ENCODE measurements at regions not wholly inside any gene's neighbourhood (a gene's known extent, or its start where the extent isn't known, plus 50 kb on each side); places are given as distances from the start of the nearest gene placed in this dataset.

DNA sequence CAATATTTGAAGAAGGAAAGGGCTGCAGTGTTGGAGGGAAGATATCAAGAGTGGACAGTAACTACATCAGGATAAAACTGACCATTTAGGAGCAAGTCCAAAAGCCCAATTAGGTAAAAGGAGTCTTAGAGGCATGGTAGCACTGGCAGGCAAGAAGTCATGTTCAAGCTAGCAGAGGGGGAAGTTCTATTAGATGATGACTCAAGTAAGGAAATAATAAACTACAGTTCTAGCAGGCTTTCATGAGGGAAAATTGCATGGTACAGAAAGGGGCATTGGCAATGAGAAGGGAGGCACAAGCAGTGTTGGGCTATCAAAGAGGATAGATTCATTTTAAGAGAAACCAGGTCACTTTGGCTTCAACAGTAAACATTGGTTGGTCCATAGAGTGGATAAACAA, 156.1 kb upstream of the PTPRK start:
- Histone ChIP-seq H3K14ac (ENCODE audit: low read length) (no peak overlapping the region), H3K18ac (ENCODE audit: low read length) (no peak overlapping the region)

GRCh38 chr6:128672023-128672422, 151.6 kb upstream of the PTPRK start:
- Histone ChIP-seq H4K91ac (ENCODE audit: low read depth, low read length) (no peak overlapping the region), H3K79me2 (ENCODE audit: control insufficient read depth, insufficient read depth, low read length, poor library complexity) (no peaks in the 10 kb centered on the region), H3K14ac (ENCODE audit: low read length) (no peak overlapping the region), H2AFZ (ENCODE audit: insufficient read depth, low read length, poor library complexity) (no peak overlapping the region), H2BK120ac (ENCODE audit: insufficient read depth, low read length, poor library complexity) (no peak overlapping the region), H3K9ac (ENCODE audit: low read length) (no peak overlapping the region), H3K79me1 (ENCODE audit: low read length) (no peaks in the 10 kb centered on the region), H3K4me1 (ENCODE audit: control insufficient read depth in 1 of 2, insufficient read depth in 2 of 2, low read length in 2 of 2) (no peaks in the 10 kb centered on the region), H3K27ac (ENCODE audit: low read depth, low read length) (no peak overlapping the region), H3K27me3 (ENCODE audit: insufficient read depth, low read length) (no peaks in the 10 kb centered on the region), H2BK5ac (ENCODE audit: low read depth, low read length, poor library complexity) (no peak overlapping the region), H3K23ac (ENCODE audit: low read length) (no peak overlapping the region), H4K12ac (ENCODE audit: low read depth, low read length) (no peak overlapping the region), H3K9me3 (ENCODE audit: insufficient read depth, low read depth, low read length) (no peaks in the 10 kb centered on the region), H2BK12ac (ENCODE audit: low read length) (no peak overlapping the region), H4K8ac (ENCODE audit: low read depth, low read length) (no peak overlapping the region), H3K36me3 (ENCODE audit: control insufficient read depth in 1 of 2, insufficient read depth in 2 of 2, low read length in 2 of 2) (no peaks in the 10 kb centered on the region), H3K4me3 (ENCODE audit: low read depth, low read length) (no peak overlapping the region), H2AK5ac (ENCODE audit: low read length) (no peak overlapping the region), H3K18ac (ENCODE audit: low read length) (no peak overlapping the region), H3K4me2 (ENCODE audit: low read length) (no peak overlapping the region), H3K4ac (ENCODE audit: low read depth, low read length) (no peak overlapping the region)
- no peak for DNase-seq
- WGBS (ENCODE audit: extremely low coverage, insufficient coverage, insufficient read length) = no CpG with 5 or more reads among the region's 3 CpGs

More for the DNA sequence above, 156.1 kb upstream of the PTPRK start:
- Histone ChIP-seq H3K79me1 (ENCODE audit: low read length) (no peaks in the 10 kb centered on the region), H2AFZ (ENCODE audit: insufficient read depth, low read length, poor library complexity) (no peak overlapping the region), H3K4ac (ENCODE audit: low read depth, low read length) (no peak overlapping the region), H3K23ac (ENCODE audit: low read length) (no peak overlapping the region), H2BK12ac (ENCODE audit: low read length) (no peak overlapping the region), H3K4me1 (ENCODE audit: control insufficient read depth in 1 of 2, insufficient read depth in 2 of 2, low read length in 2 of 2) (no peaks in the 10 kb centered on the region), H3K36me3 (ENCODE audit: control insufficient read depth in 1 of 2, insufficient read depth in 2 of 2, low read length in 2 of 2) (no peaks in the 10 kb centered on the region), H2AK5ac (ENCODE audit: low read length) (no peak overlapping the region), H4K12ac (ENCODE audit: low read depth, low read length) (no peak overlapping the region), H3K27ac (ENCODE audit: low read depth, low read length) (no peak overlapping the region), H4K8ac (ENCODE audit: low read depth, low read length) (no peak overlapping the region), H4K91ac (ENCODE audit: low read depth, low read length) (no peak overlapping the region), H3K4me3 (ENCODE audit: low read depth, low read length) (no peak overlapping the region), H3K79me2 (ENCODE audit: control insufficient read depth, insufficient read depth, low read length, poor library complexity) (no peaks in the 10 kb centered on the region), H2BK5ac (ENCODE audit: low read depth, low read length, poor library complexity) (no peak overlapping the region), H2BK120ac (ENCODE audit: insufficient read depth, low read length, poor library complexity) (no peak overlapping the region), H3K4me2 (ENCODE audit: low read length) (no peak overlapping the region), H3K27me3 (ENCODE audit: insufficient read depth, low read length) (no peaks in the 10 kb centered on the region), H3K9ac (ENCODE audit: low read length) (no peak overlapping the region), H3K9me3 (ENCODE audit: insufficient read depth, low read depth, low read length) (no peaks in the 10 kb centered on the region)
- no peak for DNase-seq

DNA sequence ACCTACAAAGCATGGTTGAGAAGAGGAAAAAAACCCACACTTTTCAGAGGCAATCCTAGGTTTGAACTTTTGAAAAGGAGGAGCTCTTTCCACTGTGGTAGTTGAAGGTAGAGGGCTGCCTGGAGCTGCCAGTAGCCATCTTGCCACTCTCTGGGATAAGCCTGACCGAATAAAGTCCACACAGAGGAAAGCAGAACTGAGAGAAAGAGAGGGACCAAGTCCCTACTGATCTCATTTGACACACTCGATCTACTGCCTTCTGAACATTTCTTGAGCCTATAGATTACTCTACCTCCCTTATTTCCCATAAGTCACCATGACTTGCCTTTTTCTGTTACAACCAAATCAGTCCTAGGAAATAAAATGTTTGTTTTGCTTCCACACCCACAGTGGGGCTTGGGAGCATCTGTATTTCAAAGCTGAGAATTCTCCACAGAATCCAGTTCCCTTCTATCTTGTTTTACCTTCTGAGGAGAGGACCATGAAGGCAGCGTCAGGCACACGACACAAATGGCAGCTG, 147.0 kb upstream of the PTPRK start:
- H4K8ac ChIP-seq (ENCODE audit: low read depth, low read length) = no peak overlapping the region
- no peaks in the 10 kb centered on the region for H3K79me2 ChIP-seq (ENCODE audit: control insufficient read depth, insufficient read depth, low read length, poor library complexity)
- no peak overlapping the region for H2BK5ac ChIP-seq (ENCODE audit: low read depth, low read length, poor library complexity)
- H3K18ac ChIP-seq (ENCODE audit: low read length) = no peak overlapping the region
- no peak overlapping the region for H3K9ac ChIP-seq (ENCODE audit: low read length)
- no peak overlapping the region for H4K12ac ChIP-seq (ENCODE audit: low read depth, low read length)
- no peaks in the 10 kb centered on the region for H3K4me1 ChIP-seq (ENCODE audit: control insufficient read depth in 1 of 2, insufficient read depth in 2 of 2, low read length in 2 of 2)
- H3K4me3 ChIP-seq (ENCODE audit: low read depth, low read length) = no peak overlapping the region
- no peak overlapping the region for H3K4me2 ChIP-seq (ENCODE audit: low read length)
- no peak overlapping the region for H3K4ac ChIP-seq (ENCODE audit: low read depth, low read length)
- no peaks in the 10 kb centered on the region for H3K79me1 ChIP-seq (ENCODE audit: low read length)
- no peak for DNase-seq
- H3K27ac ChIP-seq (ENCODE audit: low read depth, low read length) = no peak overlapping the region
- no peaks in the 10 kb centered on the region for H3K36me3 ChIP-seq (ENCODE audit: control insufficient read depth in 1 of 2, insufficient read depth in 2 of 2, low read length in 2 of 2)
- no peak overlapping the region for H2BK12ac ChIP-seq (ENCODE audit: low read length)
- no peak overlapping the region for H2BK120ac ChIP-seq (ENCODE audit: insufficient read depth, low read length, poor library complexity)
- H4K91ac ChIP-seq (ENCODE audit: low read depth, low read length) = no peak overlapping the region
- no peaks in the 10 kb centered on the region for H3K9me3 ChIP-seq (ENCODE audit: insufficient read depth, low read depth, low read length)
- WGBS (ENCODE audit: extremely low coverage, insufficient coverage, insufficient read length) = no CpG with 5 or more reads among the region's 4 CpGs
- no peak overlapping the region for H3K23ac ChIP-seq (ENCODE audit: low read length)
- H2AFZ ChIP-seq (ENCODE audit: insufficient read depth, low read length, poor library complexity) = no peak overlapping the region
- no peak overlapping the region for H3K14ac ChIP-seq (ENCODE audit: low read length)
- no peaks in the 10 kb centered on the region for H3K27me3 ChIP-seq (ENCODE audit: insufficient read depth, low read length)
- no peak overlapping the region for H2AK5ac ChIP-seq (ENCODE audit: low read length)

GRCh38 chr6:128666405-128666804, 146.0 kb upstream of the PTPRK start:
- H4K12ac ChIP-seq (ENCODE audit: low read depth, low read length) = no peak overlapping the region
- no peak overlapping the region for H3K27ac ChIP-seq (ENCODE audit: low read depth, low read length)
- no CpG with 5 or more reads among the region's 2 CpGs for WGBS (ENCODE audit: extremely low coverage, insufficient coverage, insufficient read length)
- H3K4me3 ChIP-seq (ENCODE audit: low read depth, low read length) = no peak overlapping the region
- no peak overlapping the region for H3K14ac ChIP-seq (ENCODE audit: low read length)
- H3K23ac ChIP-seq (ENCODE audit: low read length) = no peak overlapping the region
- H2AFZ ChIP-seq (ENCODE audit: insufficient read depth, low read length, poor library complexity) = no peak overlapping the region
- no peak overlapping the region for H4K8ac ChIP-seq (ENCODE audit: low read depth, low read length)
- no peak overlapping the region for H3K4me2 ChIP-seq (ENCODE audit: low read length)
- H3K4ac ChIP-seq (ENCODE audit: low read depth, low read length) = no peak overlapping the region
- no peaks in the 10 kb centered on the region for H3K9me3 ChIP-seq (ENCODE audit: insufficient read depth, low read depth, low read length)
- no peaks in the 10 kb centered on the region for H3K4me1 ChIP-seq (ENCODE audit: control insufficient read depth in 1 of 2, insufficient read depth in 2 of 2, low read length in 2 of 2)
- H3K79me1 ChIP-seq (ENCODE audit: low read length) = no peaks in the 10 kb centered on the region
- no peak overlapping the region for H2BK12ac ChIP-seq (ENCODE audit: low read length)
- H2BK5ac ChIP-seq (ENCODE audit: low read depth, low read length, poor library complexity) = no peak overlapping the region
- H3K79me2 ChIP-seq (ENCODE audit: control insufficient read depth, insufficient read depth, low read length, poor library complexity) = no peaks in the 10 kb centered on the region
- no peak overlapping the region for H3K18ac ChIP-seq (ENCODE audit: low read length)
- no peak for DNase-seq
- H3K36me3 ChIP-seq (ENCODE audit: control insufficient read depth in 1 of 2, insufficient read depth in 2 of 2, low read length in 2 of 2) = no peaks in the 10 kb centered on the region
- no peaks in the 10 kb centered on the region for H3K27me3 ChIP-seq (ENCODE audit: insufficient read depth, low read length)
- H3K9ac ChIP-seq (ENCODE audit: low read length) = no peak overlapping the region
- H2BK120ac ChIP-seq (ENCODE audit: insufficient read depth, low read length, poor library complexity) = no peak overlapping the region
- no peak overlapping the region for H2AK5ac ChIP-seq (ENCODE audit: low read length)
- H4K91ac ChIP-seq (ENCODE audit: low read depth, low read length) = no peak overlapping the region
